ENCODE measurements at regions not wholly inside any gene's neighbourhood (a gene's known extent, or its start where the extent isn't known, plus 50 kb on each side); places are given as distances from the start of the nearest gene placed in this dataset.

DNA sequence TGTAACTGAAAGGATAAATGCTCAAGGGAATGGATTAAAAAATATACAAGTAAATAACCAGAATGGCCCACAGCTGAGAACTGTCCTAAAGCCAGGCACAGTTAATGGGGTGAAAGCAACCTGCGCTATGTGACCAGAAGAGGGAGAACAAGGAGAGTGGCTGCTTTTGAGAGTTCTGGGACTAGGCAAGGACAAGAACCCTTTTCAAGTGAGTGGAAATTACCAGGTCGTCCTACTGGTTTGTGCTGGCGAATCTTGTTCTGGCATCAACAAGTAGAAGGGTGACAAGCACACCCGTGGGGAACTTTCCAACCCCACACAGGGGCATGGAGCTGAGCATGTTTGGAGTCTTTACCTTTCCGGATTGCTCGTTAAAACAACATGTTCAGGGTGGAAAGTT lies 82.8 kb downstream of the TMEM17 start:
- DNase-seq, result no peak
- H3K4me3 ChIP-seq, result no peak overlapping the region
- peaks cover 2% of the 10 kb centered on the region; the same call in 1 of the 2 replicates for H3K9me3 ChIP-seq
- H3K27me3 ChIP-seq, result no peaks in the 10 kb centered on the region
- no peaks in the 10 kb centered on the region for H3K36me3 ChIP-seq

DNA sequence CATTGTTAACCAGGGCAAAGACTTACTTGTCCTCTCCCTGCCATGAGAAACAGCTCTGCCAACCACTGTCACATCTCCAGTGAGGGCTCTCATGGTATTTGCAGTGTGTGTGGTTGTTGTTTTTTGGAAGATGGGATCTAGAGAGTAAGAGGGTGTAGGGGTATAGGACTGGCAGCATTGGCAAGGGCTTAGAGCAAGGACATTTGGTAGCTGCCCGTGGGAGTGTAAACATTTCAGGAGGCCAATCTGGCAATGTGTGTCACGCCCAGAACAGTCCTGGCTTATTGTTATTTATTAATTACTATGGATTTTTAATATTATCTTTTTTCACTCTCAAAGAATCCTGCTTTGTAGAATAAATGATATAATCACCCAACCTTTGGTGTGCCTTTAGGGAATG lies 90.5 kb downstream of the TMEM17 start:
- Histone ChIP-seq H3K36me3 (no peaks in the 10 kb centered on the region), H3K27me3 (no peaks in the 10 kb centered on the region), H3K9me3 (peaks cover 2% of the 10 kb centered on the region; the same call in 1 of the 2 replicates), H3K4me3 (no peak overlapping the region)
- no peak for DNase-seq

- no peaks in the 10 kb centered on the region for H3K27me3 ChIP-seq
- no peak overlapping the region for H3K4me3 ChIP-seq
- H3K36me3 ChIP-seq, result no peaks in the 10 kb centered on the region
- DNase-seq, result no peak
- peaks cover 2% of the 10 kb centered on the region; the same call in 1 of the 2 replicates for H3K9me3 ChIP-seq
Observed at GRCh38 chr2:62415019-62415431, 91.0 kb downstream of the TMEM17 start.

DNA sequence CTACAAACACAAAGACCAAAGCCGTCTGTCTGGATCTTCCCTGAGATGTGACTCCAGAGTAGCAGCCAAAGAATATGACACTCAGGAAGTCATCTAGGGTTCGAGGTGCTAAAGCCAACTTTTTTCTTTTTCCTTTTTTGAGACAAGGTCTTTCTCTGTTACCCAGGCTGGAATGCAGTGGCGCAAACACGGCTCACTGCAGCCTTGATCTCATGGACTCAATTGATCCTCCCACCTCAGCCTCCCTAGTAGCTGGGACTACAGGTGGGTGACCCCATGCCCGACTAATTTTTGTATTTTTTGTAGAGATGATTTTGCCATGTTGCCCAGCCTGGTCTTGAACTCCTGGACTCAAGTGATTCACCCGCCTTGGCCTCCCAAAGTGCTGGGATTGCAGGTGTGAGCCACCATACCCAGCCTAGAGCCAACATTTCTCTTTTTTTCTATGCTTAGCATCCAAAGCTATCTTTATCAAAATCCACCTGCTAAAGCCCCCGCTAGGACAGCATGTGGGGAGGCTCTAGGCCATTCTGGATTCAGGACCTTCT lies 92.8 kb downstream of the TMEM17 start:
- no peak for DNase-seq
- Histone ChIP-seq H3K27me3 (no peaks in the 10 kb centered on the region), H3K9me3 (no peaks in the 10 kb centered on the region), H3K4me3 (no peak overlapping the region), H3K36me3 (no peaks in the 10 kb centered on the region)

DNA sequence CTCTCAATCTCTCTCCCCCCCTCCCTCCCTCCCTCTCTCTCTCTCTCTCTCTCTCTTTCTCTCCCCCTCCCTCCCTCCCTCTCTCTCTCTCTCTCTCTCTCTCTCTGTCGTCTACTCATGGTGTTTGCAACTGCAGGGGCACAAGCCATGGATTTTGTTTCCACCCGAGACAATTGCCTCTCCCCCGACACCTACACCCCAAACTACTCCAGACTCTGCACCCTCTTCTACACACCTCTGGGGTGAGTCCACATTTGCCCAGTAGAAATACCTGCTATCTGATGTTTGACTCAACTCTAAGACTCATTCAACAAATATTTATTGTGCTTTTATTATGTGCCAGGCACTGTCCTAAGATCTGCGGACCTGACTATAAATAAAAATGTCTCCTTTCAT lies 93.7 kb downstream of the TMEM17 start:
- no peak for DNase-seq
- Histone ChIP-seq H3K9me3 (no peaks in the 10 kb centered on the region), H3K36me3 (no peaks in the 10 kb centered on the region), H3K27me3 (no peaks in the 10 kb centered on the region), H3K4me3 (no peak overlapping the region)

DNA sequence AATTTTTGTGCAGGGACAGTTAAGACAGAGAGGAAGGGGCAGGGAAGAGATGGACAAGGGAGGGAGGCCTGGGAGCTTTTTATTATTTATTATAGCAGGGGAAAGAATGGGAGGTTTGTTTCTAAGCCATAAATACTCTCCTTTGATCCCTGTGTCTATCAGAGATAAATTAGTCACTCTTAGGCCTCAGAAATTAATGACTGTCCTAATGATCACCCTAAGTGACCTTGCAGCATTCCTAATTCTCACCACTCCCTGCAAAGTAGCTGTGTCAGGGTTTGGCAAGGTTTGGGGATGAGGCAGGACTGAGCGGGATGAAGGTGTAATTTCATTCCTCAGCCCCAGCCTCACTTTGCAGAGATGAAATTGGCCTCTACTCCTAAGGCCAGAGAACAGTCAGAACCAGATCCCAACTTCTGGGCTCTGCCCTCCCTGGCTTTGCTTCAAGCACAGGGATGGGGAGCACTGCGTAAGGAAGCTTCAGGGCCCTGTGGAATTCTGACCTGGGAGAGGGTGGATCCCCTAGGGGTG lies 95.0 kb downstream of the TMEM17 start:
- Histone ChIP-seq H3K4me3 (no peak overlapping the region), H3K36me3 (no peaks in the 10 kb centered on the region), H3K9me3 (no peaks in the 10 kb centered on the region), H3K27me3 (no peaks in the 10 kb centered on the region)
- DNase-seq, result no peak

- no peak for DNase-seq
- Histone ChIP-seq H3K9me3 (no peaks in the 10 kb centered on the region), H3K27me3 (no peaks in the 10 kb centered on the region), H3K36me3 (no peaks in the 10 kb centered on the region), H3K4me3 (no peak overlapping the region)
Observed at GRCh38 chr2:62410015-62410453, 96.0 kb downstream of the TMEM17 start.

DNA sequence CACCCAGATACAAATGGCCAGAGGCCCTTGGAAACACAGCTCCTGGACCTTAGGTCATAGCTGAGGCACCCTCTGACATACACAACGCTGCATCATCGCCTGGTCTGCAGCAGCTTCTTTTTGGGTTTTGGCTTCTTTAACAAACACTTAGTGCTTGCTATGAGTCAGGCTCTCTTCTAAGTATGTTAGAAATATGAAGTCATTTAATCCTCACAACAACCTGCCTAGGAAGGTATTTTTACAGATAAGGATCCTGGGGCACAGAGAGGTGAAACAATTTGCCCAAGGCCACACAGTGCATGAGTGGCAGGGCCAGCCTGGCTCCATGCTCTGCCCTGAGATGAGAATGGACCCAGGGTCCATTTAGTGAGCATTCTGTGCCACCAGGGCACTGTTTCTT lies 96.6 kb downstream of the TMEM17 start:
- no peak for DNase-seq
- Histone ChIP-seq H3K4me3 (no peak overlapping the region), H3K9me3 (no peaks in the 10 kb centered on the region), H3K27me3 (no peaks in the 10 kb centered on the region), H3K36me3 (no peaks in the 10 kb centered on the region)

GRCh38 chr2:62408241-62408677 lies 97.7 kb downstream of the TMEM17 start:
- DNase-seq, result no peak
- no peaks in the 10 kb centered on the region for H3K27me3 ChIP-seq
- no peaks in the 10 kb centered on the region for H3K9me3 ChIP-seq

GRCh38 chr2:62407838-62408237 lies 98.2 kb downstream of the TMEM17 start:
- Histone ChIP-seq H3K27me3 (no peaks in the 10 kb centered on the region), H3K4me3 (no peak overlapping the region), H3K36me3 (no peaks in the 10 kb centered on the region), H3K9me3 (no peaks in the 10 kb centered on the region)
- DNase-seq, result no peak

More at GRCh38 chr2:62408241-62408677, 97.7 kb downstream of the TMEM17 start:
- Histone ChIP-seq H3K36me3 (no peaks in the 10 kb centered on the region), H3K4me3 (no peak overlapping the region)

- Histone ChIP-seq H3K4me3 (no peak overlapping the region), H3K36me3 (no peaks in the 10 kb centered on the region), H3K27me3 (no peaks in the 10 kb centered on the region), H3K9me3 (no peaks in the 10 kb centered on the region)
- DNase-seq, result no peak
Observed at GRCh38 chr2:62407401-62407800, 98.6 kb downstream of the TMEM17 start.

DNA sequence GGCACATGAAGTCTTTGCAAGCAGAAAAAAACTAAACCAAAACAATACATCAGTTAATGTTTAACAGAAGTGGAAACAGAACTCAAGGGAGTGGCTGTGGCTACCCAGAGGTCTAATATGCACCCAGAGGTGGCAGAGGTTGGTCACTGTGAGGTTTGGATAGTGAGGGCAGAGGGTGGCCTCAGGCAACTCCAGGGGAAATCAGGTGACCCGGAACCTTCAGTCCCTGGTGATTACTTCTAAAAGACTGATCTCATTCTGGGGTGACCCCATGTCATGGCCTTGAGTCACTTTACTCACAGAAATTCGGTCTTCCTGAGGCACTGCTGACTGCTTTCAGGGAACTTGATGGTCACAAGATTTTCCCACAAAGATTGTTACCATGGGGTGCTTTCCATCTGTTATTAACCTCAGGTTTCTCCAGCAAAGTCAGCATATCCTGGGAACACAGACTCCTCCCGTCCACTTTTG lies 99.4 kb downstream of the TMEM17 start:
- no peaks in the 10 kb centered on the region for H3K9me3 ChIP-seq
- H3K36me3 ChIP-seq, result no peaks in the 10 kb centered on the region
- H3K27me3 ChIP-seq, result no peaks in the 10 kb centered on the region
- H3K4me3 ChIP-seq, result no peak overlapping the region
- no peak for DNase-seq

DNA sequence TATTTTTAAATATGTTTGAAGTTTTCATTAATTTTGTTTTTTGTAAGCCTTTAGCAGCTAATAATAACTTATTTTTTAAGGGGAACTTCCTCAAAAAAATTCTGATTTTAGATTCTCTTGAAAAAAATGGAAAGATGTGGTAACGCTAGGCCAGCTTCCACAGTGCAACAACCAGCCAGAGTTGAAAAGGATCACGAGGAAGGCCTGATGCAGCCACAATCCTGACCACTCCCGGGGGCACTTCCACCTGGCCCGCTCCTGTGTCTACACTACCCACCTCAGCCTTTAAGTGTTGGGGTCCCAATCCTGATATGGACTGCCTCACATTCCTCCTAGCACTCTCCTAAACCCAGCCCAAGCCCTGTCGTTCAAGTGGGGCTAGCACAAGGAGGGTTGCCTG lies 101.1 kb downstream of the TMEM17 start:
- H3K27me3 ChIP-seq, result no peaks in the 10 kb centered on the region
- H3K36me3 ChIP-seq, result no peaks in the 10 kb centered on the region
- DNase-seq, result no peak
- no peaks in the 10 kb centered on the region for H3K9me3 ChIP-seq
- H3K4me3 ChIP-seq, result no peak overlapping the region

DNA sequence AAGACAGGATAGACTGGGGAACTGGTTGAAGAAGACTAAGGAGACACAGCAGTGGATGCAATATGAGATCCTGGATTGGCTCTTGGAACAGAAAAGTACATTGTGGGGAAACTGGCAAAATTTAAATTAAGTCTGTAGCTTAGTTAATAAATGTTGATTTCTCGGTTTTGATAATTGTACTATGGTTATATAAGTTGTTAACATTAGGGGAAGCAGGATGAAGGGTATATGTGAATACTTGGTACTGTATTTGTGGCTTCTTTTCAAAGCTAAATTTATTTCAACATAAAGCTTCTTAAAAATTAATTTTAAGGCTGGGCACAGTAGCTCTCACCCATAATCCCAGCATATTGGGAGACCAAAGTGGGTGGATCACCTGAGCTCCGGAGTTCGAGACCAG lies 103.8 kb downstream of the TMEM17 start:
- Histone ChIP-seq H3K27me3 (no peaks in the 10 kb centered on the region; the same call in 1 of the 2 replicates), H3K36me3 (no peaks in the 10 kb centered on the region), H3K9me3 (no peaks in the 10 kb centered on the region), H3K4me3 (no peak overlapping the region)
- DNase-seq, result no peak

DNA sequence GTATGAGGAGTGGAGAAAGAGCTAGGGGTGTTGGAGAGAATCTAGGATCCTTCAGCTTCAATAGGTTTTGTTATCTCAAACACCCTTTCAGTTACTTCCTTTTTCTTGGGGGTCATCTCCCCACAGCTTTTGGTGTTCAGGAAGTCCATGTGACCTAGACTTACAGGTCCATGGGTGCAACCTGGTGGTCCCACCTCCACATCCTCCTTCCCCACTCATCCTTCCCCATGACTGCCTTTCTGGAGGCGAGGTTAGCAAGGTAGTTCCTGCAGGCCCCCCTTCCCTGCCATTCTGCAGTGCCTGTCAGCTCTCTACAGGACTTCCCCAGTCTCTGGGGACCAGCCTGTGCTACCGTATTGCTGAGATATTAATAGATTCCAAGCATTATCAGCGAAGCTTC lies 107.6 kb downstream of the TMEM17 start:
- Histone ChIP-seq H3K27me3 (peaks cover 8% of the 10 kb centered on the region), H3K4me3 (no peak overlapping the region), H3K36me3 (no peaks in the 10 kb centered on the region), H3K9me3 (no peaks in the 10 kb centered on the region)
- DNase-seq, result no peak

GRCh38 chr2:62396880-62397279 lies 109.1 kb downstream of the TMEM17 start:
- H3K9me3 ChIP-seq, result no peaks in the 10 kb centered on the region
- no peak for DNase-seq
- H3K36me3 ChIP-seq, result no peaks in the 10 kb centered on the region
- H3K27me3 ChIP-seq, result peaks cover 8% of the 10 kb centered on the region
- no peak overlapping the region for H3K4me3 ChIP-seq

GRCh38 chr2:62393293-62393692 lies 112.7 kb downstream of the TMEM17 start:
- peaks cover 10% of the 10 kb centered on the region for H3K27me3 ChIP-seq
- no peak for DNase-seq
- no peaks in the 10 kb centered on the region for H3K9me3 ChIP-seq
- no peak overlapping the region for H3K4me3 ChIP-seq
- H3K36me3 ChIP-seq, result no peaks in the 10 kb centered on the region

GRCh38 chr2:62391696-62392095 lies 114.3 kb downstream of the TMEM17 start:
- no peak for DNase-seq
- Histone ChIP-seq H3K36me3 (no peaks in the 10 kb centered on the region), H3K4me3 (no peak overlapping the region), H3K9me3 (no peaks in the 10 kb centered on the region), H3K27me3 (peaks cover 10% of the 10 kb centered on the region)
